ENCODE measurements at regions not wholly inside any gene's neighbourhood (a gene's known extent, or its start where the extent isn't known, plus 50 kb on each side); places are given as distances from the start of the nearest gene placed in this dataset.

- H3K36me3 Mint-ChIP-seq (ENCODE audit: low read depth), result no peaks in the 10 kb centered on the region
- DNase-seq (no peak), ATAC-seq (no peak)
- H3K4me1 Mint-ChIP-seq, result no peaks in the 10 kb centered on the region
- no peak overlapping the region for H3K4me3 Mint-ChIP-seq
- no peaks in the 10 kb centered on the region for H3K27me3 Mint-ChIP-seq
- H3K9me3 ChIP-seq (ENCODE audit: control insufficient read depth, low read length, poor library complexity, severe bottlenecking), result no peaks in the 10 kb centered on the region
- no peak overlapping the region for H3K27ac Mint-ChIP-seq
These were observed 1293.9 kb upstream of the CDH6 start for GRCh38 chr5:29899583-29899982.

- Mint-ChIP-seq H3K36me3 (ENCODE audit: low read depth) (no peaks in the 10 kb centered on the region), H3K27me3 (no peaks in the 10 kb centered on the region), H3K4me1 (no peaks in the 10 kb centered on the region), H3K27ac (no peak overlapping the region), H3K4me3 (no peak overlapping the region)
- no peak for DNase-seq
- ATAC-seq, result no peak
- H3K9me3 ChIP-seq (ENCODE audit: control insufficient read depth, low read length, poor library complexity, severe bottlenecking), result no peaks in the 10 kb centered on the region
These were observed 1295.6 kb upstream of the CDH6 start for GRCh38 chr5:29897916-29898315.

- no peaks in the 10 kb centered on the region for H3K9me3 ChIP-seq (ENCODE audit: control insufficient read depth, low read length, poor library complexity, severe bottlenecking)
- H3K27ac Mint-ChIP-seq, result no peak overlapping the region
- ATAC-seq (no peak), DNase-seq (no peak)
- H3K36me3 Mint-ChIP-seq (ENCODE audit: low read depth), result no peaks in the 10 kb centered on the region
- no peaks in the 10 kb centered on the region for H3K27me3 Mint-ChIP-seq
- H3K4me3 Mint-ChIP-seq, result no peak overlapping the region
- H3K4me1 Mint-ChIP-seq, result no peaks in the 10 kb centered on the region
These were observed 1296.8 kb upstream of the CDH6 start for GRCh38 chr5:29896646-29897045.

GRCh38 chr5:29894668-29895067 lies 1298.8 kb upstream of the CDH6 start:
- H3K4me3 Mint-ChIP-seq, result no peak overlapping the region
- no peak for ATAC-seq

GRCh38 chr5:29889051-29889450 lies 1304.4 kb upstream of the CDH6 start:
- no peaks in the 10 kb centered on the region for H3K9me3 ChIP-seq (ENCODE audit: control insufficient read depth, low read length, poor library complexity, severe bottlenecking)
- ATAC-seq (no peak), DNase-seq (no peak)
- Mint-ChIP-seq H3K4me3 (no peak overlapping the region), H3K4me1 (no peaks in the 10 kb centered on the region), H3K27me3 (no peaks in the 10 kb centered on the region), H3K36me3 (ENCODE audit: low read depth) (no peaks in the 10 kb centered on the region), H3K27ac (no peak overlapping the region)

More at GRCh38 chr5:29894668-29895067, 1298.8 kb upstream of the CDH6 start:
- H3K27ac Mint-ChIP-seq, result no peak overlapping the region
- no peaks in the 10 kb centered on the region for H3K36me3 Mint-ChIP-seq (ENCODE audit: low read depth)
- DNase-seq, result no peak
- H3K9me3 ChIP-seq (ENCODE audit: control insufficient read depth, low read length, poor library complexity, severe bottlenecking), result no peaks in the 10 kb centered on the region
- H3K27me3 Mint-ChIP-seq, result no peaks in the 10 kb centered on the region
- no peaks in the 10 kb centered on the region for H3K4me1 Mint-ChIP-seq

GRCh38 chr5:29885595-29885994 lies 1307.9 kb upstream of the CDH6 start:
- Mint-ChIP-seq H3K27me3 (no peaks in the 10 kb centered on the region), H3K4me3 (no peak overlapping the region)
- ATAC-seq, result no peak

GRCh38 chr5:29882036-29882435 lies 1311.5 kb upstream of the CDH6 start:
- H3K27me3 Mint-ChIP-seq, result no peaks in the 10 kb centered on the region
- H3K36me3 Mint-ChIP-seq (ENCODE audit: low read depth), result no peaks in the 10 kb centered on the region
- H3K27ac Mint-ChIP-seq, result no peak overlapping the region
- H3K4me1 Mint-ChIP-seq, result no peaks in the 10 kb centered on the region
- DNase-seq (no peak), ATAC-seq (no peak)
- no peaks in the 10 kb centered on the region for H3K9me3 ChIP-seq (ENCODE audit: control insufficient read depth, low read length, poor library complexity, severe bottlenecking)
- H3K4me3 Mint-ChIP-seq, result no peak overlapping the region

More at GRCh38 chr5:29885595-29885994, 1307.9 kb upstream of the CDH6 start:
- H3K9me3 ChIP-seq (ENCODE audit: control insufficient read depth, low read length, poor library complexity, severe bottlenecking), result no peaks in the 10 kb centered on the region
- H3K4me1 Mint-ChIP-seq, result no peaks in the 10 kb centered on the region
- H3K36me3 Mint-ChIP-seq (ENCODE audit: low read depth), result no peaks in the 10 kb centered on the region
- no peak for DNase-seq
- H3K27ac Mint-ChIP-seq, result no peak overlapping the region

- no peak for DNase-seq
- H3K27me3 Mint-ChIP-seq, result no peaks in the 10 kb centered on the region
- H3K9me3 ChIP-seq (ENCODE audit: control insufficient read depth, low read length, poor library complexity, severe bottlenecking), result no peaks in the 10 kb centered on the region
- H3K36me3 Mint-ChIP-seq (ENCODE audit: low read depth), result no peaks in the 10 kb centered on the region
- no peak overlapping the region for H3K4me3 Mint-ChIP-seq
- ATAC-seq, result no peak
- no peak overlapping the region for H3K27ac Mint-ChIP-seq
- no peaks in the 10 kb centered on the region for H3K4me1 Mint-ChIP-seq
These were observed 1314.1 kb upstream of the CDH6 start for GRCh38 chr5:29879401-29879800.

GRCh38 chr5:29878599-29878998 lies 1314.9 kb upstream of the CDH6 start:
- ATAC-seq (no peak), DNase-seq (no peak)
- no peaks in the 10 kb centered on the region for H3K4me1 Mint-ChIP-seq
- H3K4me3 Mint-ChIP-seq, result no peak overlapping the region
- no peaks in the 10 kb centered on the region for H3K36me3 Mint-ChIP-seq (ENCODE audit: low read depth)
- no peaks in the 10 kb centered on the region for H3K27me3 Mint-ChIP-seq
- no peaks in the 10 kb centered on the region for H3K9me3 ChIP-seq (ENCODE audit: control insufficient read depth, low read length, poor library complexity, severe bottlenecking)
- no peak overlapping the region for H3K27ac Mint-ChIP-seq

GRCh38 chr5:29867155-29867554 lies 1326.3 kb upstream of the CDH6 start:
- Mint-ChIP-seq H3K4me3 (no peak overlapping the region), H3K36me3 (ENCODE audit: low read depth) (no peaks in the 10 kb centered on the region)

GRCh38 chr5:29853711-29854220 lies 1339.7 kb upstream of the CDH6 start:
- H3K4me3 Mint-ChIP-seq, result no peak overlapping the region
- DNase-seq, result no peak
- H3K27me3 Mint-ChIP-seq, result no peaks in the 10 kb centered on the region
- no peaks in the 10 kb centered on the region for H3K9me3 ChIP-seq (ENCODE audit: control insufficient read depth, low read length, poor library complexity, severe bottlenecking)
- no peaks in the 10 kb centered on the region for H3K36me3 Mint-ChIP-seq (ENCODE audit: low read depth)
- no peak for ATAC-seq
- no peak overlapping the region for H3K27ac Mint-ChIP-seq
- H3K4me1 Mint-ChIP-seq, result no peaks in the 10 kb centered on the region

More at GRCh38 chr5:29867155-29867554, 1326.3 kb upstream of the CDH6 start:
- DNase-seq (no peak), ATAC-seq (no peak)
- no peaks in the 10 kb centered on the region for H3K4me1 Mint-ChIP-seq
- H3K27me3 Mint-ChIP-seq, result no peaks in the 10 kb centered on the region
- H3K9me3 ChIP-seq (ENCODE audit: control insufficient read depth, low read length, poor library complexity, severe bottlenecking), result no peaks in the 10 kb centered on the region
- no peak overlapping the region for H3K27ac Mint-ChIP-seq

GRCh38 chr5:29852329-29852728 lies 1341.2 kb upstream of the CDH6 start:
- no peak for DNase-seq
- no peaks in the 10 kb centered on the region for H3K9me3 ChIP-seq (ENCODE audit: control insufficient read depth, low read length, poor library complexity, severe bottlenecking)
- Mint-ChIP-seq H3K27ac (no peak overlapping the region), H3K36me3 (ENCODE audit: low read depth) (no peaks in the 10 kb centered on the region), H3K4me1 (no peaks in the 10 kb centered on the region), H3K27me3 (no peaks in the 10 kb centered on the region), H3K4me3 (no peak overlapping the region)
- ATAC-seq, result no peak

GRCh38 chr5:29845206-29845605 lies 1348.3 kb upstream of the CDH6 start:
- no peaks in the 10 kb centered on the region for H3K4me1 Mint-ChIP-seq
- H3K27me3 Mint-ChIP-seq, result no peaks in the 10 kb centered on the region
- H3K9me3 ChIP-seq (ENCODE audit: control insufficient read depth, low read length, poor library complexity, severe bottlenecking), result no peaks in the 10 kb centered on the region
- no peak for DNase-seq
- H3K4me3 Mint-ChIP-seq, result no peak overlapping the region
- no peak for ATAC-seq
- no peaks in the 10 kb centered on the region for H3K36me3 Mint-ChIP-seq (ENCODE audit: low read depth)
- H3K27ac Mint-ChIP-seq, result no peak overlapping the region

GRCh38 chr5:29833394-29833793 lies 1360.1 kb upstream of the CDH6 start:
- no peak overlapping the region for H3K4me3 Mint-ChIP-seq
- H3K27me3 Mint-ChIP-seq, result no peaks in the 10 kb centered on the region
- H3K4me1 Mint-ChIP-seq, result no peaks in the 10 kb centered on the region
- DNase-seq, result no peak
- H3K36me3 Mint-ChIP-seq (ENCODE audit: low read depth), result no peaks in the 10 kb centered on the region
- no peak overlapping the region for H3K27ac Mint-ChIP-seq
- H3K9me3 ChIP-seq (ENCODE audit: control insufficient read depth, low read length, poor library complexity, severe bottlenecking), result no peaks in the 10 kb centered on the region
- ATAC-seq, result no peak
